H9 (cell line): ENCODE measurements at regions not wholly inside any gene's neighbourhood (a gene's known extent, or its start where the extent isn't known, plus 50 kb on each side); places are given as distances from the start of the nearest gene placed in this dataset.

ENCODE experiments used
- DNase-seq: peaks from one replicate; pipeline ENCODE4 v3.0.0-alpha.2; 2017
- H2AFZ ChIP-seq: one replicate; pipeline ENCODE4 v1.6.1; 2013; ENCODE audit warnings: mild to moderate bottlenecking, low read length, control low read depth, moderate library complexity
- H2AK5ac ChIP-seq: 2 replicates; pipeline ENCODE4 v1.6.1; 2013; ENCODE audit warnings: low read length, control low read depth, mixed read lengths; ENCODE audit not compliant: insufficient read length
- H2BK120ac ChIP-seq: one replicate; pipeline ENCODE4 v1.6.1; 2013; ENCODE audit warnings: low read depth, mild to moderate bottlenecking, low read length, control low read depth, inconsistent platforms; ENCODE audit not compliant: poor library complexity, severe bottlenecking
- H2BK12ac ChIP-seq: 2 replicates; pipeline ENCODE4 v1.6.1; 2013; ENCODE audit warnings: low read length, control low read depth, mixed read lengths, low read depth; ENCODE audit not compliant: insufficient read length
- H2BK15ac ChIP-seq: 2 replicates; pipeline ENCODE4 v1.6.1; 2013; ENCODE audit warnings: low read depth, low read length, control low read depth
- H2BK20ac ChIP-seq: one replicate; pipeline ENCODE4 v1.6.1; 2013; ENCODE audit warnings: low read depth, mild to moderate bottlenecking, low read length, control low read depth, inconsistent platforms; ENCODE audit not compliant: poor library complexity, severe bottlenecking
- H2BK5ac ChIP-seq: 2 replicates; pipeline ENCODE4 v1.6.1; 2013; ENCODE audit warnings: low read length, control low read depth, mixed read lengths; ENCODE audit not compliant: insufficient read length
- H3K14ac ChIP-seq: 2 replicates; pipeline ENCODE4 v1.6.1; 2013; ENCODE audit warnings: low read length, control low read depth; ENCODE audit not compliant: insufficient read depth
- H3K18ac ChIP-seq: 2 replicates; pipeline ENCODE4 v1.6.1; 2013; ENCODE audit warnings: low read depth, mild to moderate bottlenecking, mixed read lengths, low read length, control low read depth; ENCODE audit not compliant: insufficient read length
- H3K23ac ChIP-seq: 2 replicates; pipeline ENCODE4 v1.6.1; 2013; ENCODE audit warnings: low read length, control low read depth, mixed read lengths, low read depth; ENCODE audit not compliant: insufficient read length
- H3K23me2 ChIP-seq: 2 replicates; pipeline ENCODE4 v1.6.1; 2013; ENCODE audit warnings: low read depth, mild to moderate bottlenecking, mixed read lengths, low read length, control low read depth; ENCODE audit not compliant: insufficient read length, poor library complexity, severe bottlenecking
- H3K27ac ChIP-seq: 2 replicates; pipeline ENCODE4 v1.5.1; 2013; ENCODE audit warnings: low read length, control low read depth, mixed read lengths, low read depth; ENCODE audit not compliant: insufficient read length
- H3K27me3 ChIP-seq: 2 replicates; pipeline ENCODE4 v1.6.1; 2013; ENCODE audit warnings: low read length, control low read depth, inconsistent platforms; ENCODE audit not compliant: insufficient read depth
- H3K4ac ChIP-seq: 2 replicates; pipeline ENCODE4 v1.6.1; 2013; ENCODE audit warnings: low read depth, mild to moderate bottlenecking, control low read depth, inconsistent platforms, low read length, moderate library complexity
- H3K4me1 ChIP-seq: 2 replicates; pipeline ENCODE4 v1.6.1; 2013; ENCODE audit warnings: low read length, control low read depth, inconsistent platforms; ENCODE audit not compliant: insufficient read depth
- H3K4me2 ChIP-seq: 2 replicates; pipeline ENCODE4 v1.6.1; 2013; ENCODE audit warnings: low read length, control low read depth, mixed read lengths; ENCODE audit not compliant: insufficient read length, insufficient read depth
- H3K56ac ChIP-seq: 2 replicates; pipeline ENCODE4 v1.6.1; 2013; ENCODE audit warnings: low read depth, mild to moderate bottlenecking, mixed read lengths, low read length, control low read depth; ENCODE audit not compliant: insufficient read length
- H3K79me1 ChIP-seq: 2 replicates; pipeline ENCODE4 v1.6.1; 2013; ENCODE audit warnings: low read depth, mild to moderate bottlenecking, moderate library complexity, low read length, control low read depth, inconsistent platforms; ENCODE audit not compliant: insufficient read depth, poor library complexity, severe bottlenecking
- H3K79me2 ChIP-seq: 2 replicates; pipeline ENCODE4 v1.6.1; 2013; ENCODE audit warnings: low read length, control low read depth, inconsistent platforms; ENCODE audit not compliant: insufficient read depth
- H3K9ac ChIP-seq: 2 replicates; pipeline ENCODE4 v1.6.1; 2013; ENCODE audit warnings: low read length, control low read depth, mixed read lengths; ENCODE audit not compliant: insufficient read length; ENCODE audit errors: extremely low read depth
- H3K9me3 ChIP-seq: one replicate; pipeline ENCODE4 v1.6.1; 2013; ENCODE audit warnings: low read depth, low read length, inconsistent platforms; ENCODE audit not compliant: control insufficient read depth
- H3T11ph ChIP-seq: one replicate; pipeline ENCODE4 v1.6.1; 2013; ENCODE audit warnings: mild to moderate bottlenecking, low read length, control low read depth, inconsistent platforms
- H4K20me1 ChIP-seq: one replicate; pipeline ENCODE4 v1.6.1; 2013; ENCODE audit not compliant: control insufficient read depth, insufficient read length, insufficient read depth
- H4K5ac ChIP-seq: 2 replicates; pipeline ENCODE4 v1.6.1; 2013; ENCODE audit warnings: low read depth, mild to moderate bottlenecking, mixed read lengths, low read length, control low read depth; ENCODE audit not compliant: insufficient read length
- H4K8ac ChIP-seq: replicated peaks from 2 replicates; pipeline ENCODE4 v1.6.1; 2013; ENCODE audit warnings: low read length, control low read depth, mixed read lengths, low read depth; ENCODE audit not compliant: insufficient read length
- H4K91ac ChIP-seq: 2 replicates; pipeline ENCODE4 v1.6.1; 2013; ENCODE audit warnings: low read depth, mild to moderate bottlenecking, moderate library complexity, mixed read lengths, low read length, control low read depth; ENCODE audit not compliant: insufficient read length
- H3K27ac Mint-ChIP-seq, 3 experiments: 2 replicates in 2 of 3; 3 replicates in 1 of 3; pipeline ENCODE4 v1.8.0; 2020 to 2021; ENCODE audit warnings: mixed read lengths in 3 of 3, mild to moderate bottlenecking in 1 of 3, moderate library complexity in 1 of 3
- H3K27me3 Mint-ChIP-seq: 2 replicates; pipeline ENCODE4 v1.8.0; 2021; ENCODE audit warnings: low read depth, mild to moderate bottlenecking, moderate library complexity, mixed read lengths
- H3K36me3 Mint-ChIP-seq, 3 experiments: 2 replicates in 2 of 3; 3 replicates in 1 of 3; pipeline ENCODE4 v1.8.0; 2020 to 2021; ENCODE audit warnings: low read depth in 3 of 3, mixed read lengths in 3 of 3; ENCODE audit not compliant: insufficient read depth in 1 of 3
- H3K4me1 Mint-ChIP-seq, 2 experiments: 2 replicates each; pipeline ENCODE4 v1.8.0; 2020; ENCODE audit warnings: mixed read lengths in 2 of 2
- H3K4me3 Mint-ChIP-seq, 2 experiments: 2 replicates in 1 of 2; 3 replicates in 1 of 2; pipeline ENCODE4 v1.8.0; 2020 to 2021; ENCODE audit warnings: mild to moderate bottlenecking in 2 of 2, mixed read lengths in 2 of 2, moderate library complexity in 1 of 2
- H3K9me3 Mint-ChIP-seq, 2 experiments: 2 replicates in 1 of 2; 3 replicates in 1 of 2; pipeline ENCODE4 v1.8.0; 2020; ENCODE audit warnings: mild to moderate bottlenecking in 2 of 2, mixed read lengths in 2 of 2, moderate library complexity in 1 of 2
- WGBS: extraction: QIAGEN DNeasy Blood & Tissue Kit; methylation state at CpG from one replicate; pipeline ENCODE4 v1.1.7; 2013; ENCODE audit warnings: missing lambda C conversion rate, low lambda C conversion rate, mixed read lengths; ENCODE audit not compliant: insufficient read length; ENCODE audit errors: extremely low coverage; 5-methylcytosine and 5-hydroxymethylcytosine counted together
- TF ChIP-seq, protein P1 (sequence below): fragments of 200-600 bp; sonication (generic); conservative IDR thresholded peaks from 3 replicates; pipeline ENCODE4 v1.8.0; 2021; ENCODE audit warnings: antibody characterized with exemption, mild to moderate bottlenecking

- DNase-seq = no peak
- no CpG with 5 or more reads among the region's 8 CpGs for WGBS
- Histone ChIP-seq H3K79me2 (no peaks in the 10 kb centered on the region), H2BK20ac (no peak overlapping the region), H3K4me1 (no peaks in the 10 kb centered on the region; the same call in 1 of the 2 replicates), H3K18ac (no peak overlapping the region), H3K9ac (no peak overlapping the region), H2AFZ (no peak overlapping the region), H4K91ac (no peak overlapping the region), H3K14ac (no peak overlapping the region), H2BK120ac (no peak overlapping the region), H3K4ac (no peak overlapping the region), H3T11ph (no peak overlapping the region), H4K20me1 (no peaks in the 10 kb centered on the region), H3K23me2 (no peaks in the 10 kb centered on the region), H2BK5ac (no peak overlapping the region), H2BK15ac (no peak overlapping the region), H3K23ac (no peak overlapping the region), H3K79me1 (no peaks in the 10 kb centered on the region), H2BK12ac (no peak overlapping the region), H3K27me3 (no peaks in the 10 kb centered on the region), H4K5ac (no peak overlapping the region), H3K4me2 (no peak overlapping the region), H3K27ac (no peak overlapping the region), H2AK5ac (no peak overlapping the region), H4K8ac (no peak overlapping the region), H3K56ac (no peak overlapping the region), H3K9me3 (no peaks in the 10 kb centered on the region)
- Mint-ChIP-seq H3K4me3 (no peak overlapping the region), H3K27ac (no peak overlapping the region; a peak in 2 of 7 replicates), H3K9me3 (no peaks in the 10 kb centered on the region), H3K4me1 (peaks cover 13 to 18% of the 10 kb centered on the region in 2 experiments), H3K27me3 (no peaks in the 10 kb centered on the region), H3K36me3 (no peaks in the 10 kb centered on the region)
- TF ChIP-seq, protein P1, sequence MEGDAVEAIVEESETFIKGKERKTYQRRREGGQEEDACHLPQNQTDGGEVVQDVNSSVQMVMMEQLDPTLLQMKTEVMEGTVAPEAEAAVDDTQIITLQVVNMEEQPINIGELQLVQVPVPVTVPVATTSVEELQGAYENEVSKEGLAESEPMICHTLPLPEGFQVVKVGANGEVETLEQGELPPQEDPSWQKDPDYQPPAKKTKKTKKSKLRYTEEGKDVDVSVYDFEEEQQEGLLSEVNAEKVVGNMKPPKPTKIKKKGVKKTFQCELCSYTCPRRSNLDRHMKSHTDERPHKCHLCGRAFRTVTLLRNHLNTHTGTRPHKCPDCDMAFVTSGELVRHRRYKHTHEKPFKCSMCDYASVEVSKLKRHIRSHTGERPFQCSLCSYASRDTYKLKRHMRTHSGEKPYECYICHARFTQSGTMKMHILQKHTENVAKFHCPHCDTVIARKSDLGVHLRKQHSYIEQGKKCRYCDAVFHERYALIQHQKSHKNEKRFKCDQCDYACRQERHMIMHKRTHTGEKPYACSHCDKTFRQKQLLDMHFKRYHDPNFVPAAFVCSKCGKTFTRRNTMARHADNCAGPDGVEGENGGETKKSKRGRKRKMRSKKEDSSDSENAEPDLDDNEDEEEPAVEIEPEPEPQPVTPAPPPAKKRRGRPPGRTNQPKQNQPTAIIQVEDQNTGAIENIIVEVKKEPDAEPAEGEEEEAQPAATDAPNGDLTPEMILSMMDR = no peak
These were observed 77.0 kb upstream of the SPATA12 start for GRCh38 chr3:56983427-56983826.
